GM18907 (cell line): ENCODE measurements at regions not wholly inside any gene's neighbourhood (a gene's known extent, or its start where the extent isn't known, plus 50 kb on each side); places are given as distances from the start of the nearest gene placed in this dataset.

ENCODE experiments used
- ATAC-seq: cut with Tn5 transposase; IDR thresholded peaks from one replicate; pipeline ENCODE4 v1.9.1; 2021; ENCODE audit warnings: mild to moderate bottlenecking, moderate library complexity; ENCODE audit not compliant: unreplicated experiment

- no peak for ATAC-seq
Observed at GRCh38 chr7:131624536-131624935, 68.1 kb upstream of the PODXL start.

DNA sequence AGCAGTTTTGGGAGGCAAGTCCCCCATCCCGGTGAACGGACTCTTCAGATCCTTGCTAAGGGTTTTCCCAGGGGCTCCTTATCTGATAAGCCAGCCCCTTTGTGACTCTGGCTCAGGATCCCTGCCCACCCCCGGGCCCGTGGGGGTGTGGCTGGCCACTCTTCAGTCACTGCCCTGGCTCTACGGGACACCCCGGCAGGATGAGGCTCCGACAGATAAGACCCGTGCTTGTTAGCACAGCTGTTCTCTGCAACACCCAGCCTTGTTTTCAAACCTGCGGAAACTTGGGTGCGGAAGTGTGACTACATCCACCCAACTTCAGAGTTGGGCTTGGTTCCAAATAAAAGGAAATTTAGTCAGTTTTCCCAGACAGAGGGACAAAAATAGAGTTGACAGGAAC is 66.7 kb upstream of the PODXL start:
- no peak for ATAC-seq

- ATAC-seq = no peak
Observed at GRCh38 chr7:131621652-131622051, 65.2 kb upstream of the PODXL start.

DNA sequence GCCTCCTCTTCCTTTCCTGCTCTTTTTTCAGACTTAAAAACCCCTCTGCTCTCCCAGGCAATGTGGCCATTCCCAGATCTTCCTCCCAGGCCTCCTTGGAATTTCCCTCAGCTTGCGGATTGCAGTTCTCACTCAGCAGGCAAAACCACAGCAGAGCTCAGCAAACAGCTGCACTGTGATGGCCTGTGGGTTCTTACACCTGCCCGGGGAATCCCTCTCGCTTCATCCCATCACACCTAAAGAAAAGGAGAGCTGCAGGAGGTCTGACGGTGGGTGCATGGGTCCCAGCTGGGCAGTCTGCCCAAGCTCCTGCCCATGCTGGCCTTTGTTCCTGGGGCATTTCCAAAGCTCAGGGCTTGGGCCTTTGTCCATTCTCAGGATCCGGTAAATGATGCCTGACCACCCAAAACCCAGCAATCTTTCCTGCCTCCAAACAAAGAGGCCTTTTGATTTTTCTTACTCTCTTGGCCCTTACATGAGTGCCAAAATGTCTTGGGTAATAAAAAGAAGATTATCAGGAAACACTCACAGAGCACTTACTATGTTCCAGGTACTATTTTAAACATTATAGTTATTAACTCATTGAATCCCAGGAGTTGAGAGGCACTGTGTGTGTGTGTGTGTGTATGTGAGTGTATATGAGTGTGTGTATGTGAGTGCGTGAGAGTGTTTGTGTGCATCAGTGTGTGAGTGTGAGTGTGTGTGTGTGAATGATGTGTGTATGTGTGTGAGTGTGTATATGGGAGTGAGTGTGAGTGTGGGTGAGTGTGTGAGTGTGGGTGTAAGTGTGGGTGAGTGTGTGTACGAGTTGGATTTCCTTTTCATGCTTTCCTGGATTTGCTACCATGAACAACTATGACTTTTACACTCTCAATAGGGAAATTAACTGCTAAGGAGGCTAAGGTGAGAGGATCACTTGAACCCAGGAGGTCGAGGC is 64.5 kb upstream of the PODXL start:
- ATAC-seq = no peak

DNA sequence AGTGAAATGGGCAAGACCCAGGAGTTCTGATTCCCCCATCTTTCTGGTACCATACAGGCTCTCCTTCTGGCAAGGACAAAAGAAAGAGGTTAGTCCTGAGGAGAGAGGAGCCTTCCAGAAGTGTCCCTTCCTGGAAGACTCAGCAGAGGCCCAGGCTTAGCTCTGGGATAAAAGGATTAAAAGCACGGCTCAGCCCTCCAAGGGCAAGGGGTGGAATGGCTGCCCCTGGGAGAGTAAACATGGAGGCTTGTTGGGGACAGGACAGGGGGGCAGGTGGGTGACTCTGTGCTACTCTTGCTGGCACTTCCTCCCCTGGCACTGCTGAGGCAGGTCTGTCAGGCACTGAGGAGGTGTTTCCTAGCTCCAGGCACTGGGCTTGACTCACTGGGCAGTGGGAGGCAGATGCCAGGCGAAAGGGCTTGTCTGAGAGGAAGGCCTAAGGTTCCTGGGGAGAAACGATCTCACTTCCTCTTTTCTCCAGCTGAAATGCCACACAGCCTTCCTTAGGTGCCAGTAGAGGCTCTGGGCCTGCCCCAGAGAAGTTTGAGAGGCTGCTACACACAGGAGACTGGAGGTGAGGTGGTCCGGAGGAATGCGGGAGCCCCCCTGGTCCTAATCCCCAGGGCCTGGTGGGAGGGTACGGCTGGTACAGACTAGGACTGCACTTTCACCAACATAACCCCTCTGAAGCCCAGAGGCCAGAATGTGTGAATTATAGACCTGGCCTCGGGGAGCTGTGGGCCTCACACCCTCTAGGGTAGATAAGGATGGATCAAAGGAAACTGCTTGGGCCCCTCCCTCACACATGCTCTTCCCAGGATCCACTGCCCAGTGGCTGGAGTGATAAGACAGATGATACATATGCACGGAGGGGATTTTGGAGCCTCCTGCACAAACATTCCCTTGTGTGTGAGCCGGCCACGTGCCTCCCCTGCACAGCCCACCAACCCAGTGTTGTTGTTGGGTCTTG is 63.2 kb upstream of the PODXL start:
- ATAC-seq = no peak

- ATAC-seq = no peak
Observed at GRCh38 chr7:131618391-131618790, 62.0 kb upstream of the PODXL start.

DNA sequence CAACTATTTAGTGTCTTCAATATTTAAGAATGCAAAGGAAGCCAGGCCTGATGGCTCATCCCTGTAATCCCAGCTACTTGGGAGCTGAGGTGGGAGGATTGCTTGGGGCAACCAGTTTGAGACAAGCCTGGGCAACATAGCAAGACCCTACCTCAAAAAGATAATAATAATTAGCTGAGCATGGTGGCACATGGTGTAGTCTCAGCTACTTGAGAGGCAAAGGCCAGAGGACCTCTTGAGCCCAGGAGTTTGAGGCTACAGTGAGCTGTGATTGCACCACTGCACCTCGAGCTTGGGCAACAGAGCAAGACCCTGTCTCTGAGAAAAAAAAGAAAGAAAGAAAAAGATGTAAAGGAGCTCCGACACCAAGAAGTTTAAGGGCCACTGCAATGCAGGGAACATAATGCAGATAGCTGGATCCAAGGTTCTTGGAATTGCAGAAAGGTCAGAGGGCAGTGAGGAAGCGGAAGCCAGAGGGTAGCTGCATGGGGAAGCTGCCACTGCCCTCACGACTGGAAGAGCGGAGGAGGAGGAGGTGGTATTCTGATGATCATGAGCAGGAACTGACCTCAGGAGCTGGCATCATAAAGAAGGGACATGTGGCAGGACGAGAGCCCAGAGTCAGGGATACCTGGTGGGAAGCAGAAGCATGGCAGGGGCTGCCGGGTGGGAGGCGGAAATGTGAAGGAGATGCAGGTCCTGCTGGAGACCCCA is 60.2 kb upstream of the PODXL start:
- no peak for ATAC-seq

DNA sequence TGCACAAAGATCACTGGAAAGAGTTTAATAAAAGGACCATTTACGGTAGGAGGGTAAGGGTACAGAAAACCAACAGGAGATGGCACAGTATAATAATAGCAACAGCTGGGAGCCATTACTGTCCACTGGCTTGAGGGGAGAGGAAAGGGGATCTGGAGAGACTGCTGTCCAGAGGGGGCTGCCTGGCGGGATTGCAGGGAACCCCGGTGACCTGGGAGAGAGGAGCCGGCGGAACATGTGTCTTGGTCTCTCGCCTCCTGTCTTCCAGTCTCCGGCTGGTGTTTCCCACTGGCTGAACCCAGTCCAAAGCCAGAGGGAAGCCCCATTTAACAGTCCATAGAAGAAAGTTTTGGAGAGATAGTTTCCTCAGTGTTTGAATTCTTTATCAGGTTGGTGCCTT is 57.5 kb upstream of the PODXL start:
- no peak for ATAC-seq

GRCh38 chr7:131610007-131610406 is 53.6 kb upstream of the PODXL start:
- ATAC-seq = no peak

DNA sequence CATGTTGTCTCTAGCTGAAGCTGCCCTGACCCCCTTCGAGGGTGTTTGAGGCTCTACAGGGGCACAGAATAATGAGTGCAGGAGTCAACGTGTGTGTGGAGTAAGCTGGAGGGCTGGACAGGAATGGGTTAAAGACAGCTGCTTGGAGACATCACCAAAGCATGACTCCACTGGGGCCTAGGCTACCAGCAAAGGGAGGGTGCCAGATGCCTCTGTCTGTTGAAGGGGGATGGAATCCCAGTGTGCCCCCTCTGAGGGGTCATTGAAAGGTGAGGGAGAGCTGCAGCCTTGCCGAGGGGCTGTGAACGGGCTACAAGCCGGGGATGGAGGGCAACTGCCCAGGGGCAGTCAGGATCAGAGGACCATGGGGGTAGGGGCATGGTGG is 51.7 kb upstream of the PODXL start:
- ATAC-seq = no peak

GRCh38 chr7:131607291-131608115 is 51.1 kb upstream of the PODXL start:
- ATAC-seq = no peak

DNA sequence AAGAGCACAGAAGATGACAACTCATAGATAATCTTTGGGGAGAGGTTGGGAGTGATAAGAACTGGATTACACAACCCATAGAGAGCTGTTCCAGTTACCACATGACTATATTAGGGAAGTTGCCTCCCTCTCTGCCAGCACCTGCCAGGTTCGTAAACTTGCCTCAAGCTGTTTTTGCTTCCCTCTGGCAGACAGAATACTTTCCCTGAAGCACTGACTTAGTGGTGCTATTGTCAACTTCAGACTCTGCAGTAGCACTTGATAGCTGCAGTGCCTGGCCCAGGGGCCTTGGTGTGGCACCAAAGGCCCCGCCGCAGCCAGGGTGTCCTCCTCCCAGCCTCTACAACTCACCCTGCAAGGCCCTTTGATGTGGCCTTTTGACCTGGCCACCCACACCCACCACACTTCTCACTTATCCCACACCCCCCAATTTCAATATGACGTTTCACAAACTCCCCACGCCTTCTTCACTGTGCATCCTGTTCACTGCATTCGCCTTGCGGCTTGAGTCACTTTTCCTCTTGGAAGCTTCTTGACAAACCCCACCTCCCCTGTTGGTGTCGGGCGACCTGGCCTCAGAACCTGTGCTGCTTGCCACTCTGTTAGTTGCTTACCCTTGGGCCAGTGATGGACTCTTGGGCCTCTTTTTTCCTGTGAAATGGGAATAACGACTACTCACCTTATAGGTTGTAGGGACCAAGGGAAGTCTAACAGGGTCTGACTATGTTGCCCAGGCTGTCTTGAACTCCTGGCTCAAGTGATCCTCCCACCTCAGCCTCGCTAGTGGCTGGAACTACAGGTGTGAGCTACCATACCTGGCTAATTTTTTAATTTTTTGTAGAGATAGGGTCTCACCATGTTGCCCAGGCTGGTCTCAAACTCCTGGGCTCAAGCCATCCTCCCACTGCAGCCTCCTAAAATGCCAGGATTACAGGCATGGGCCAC is 50.2 kb upstream of the PODXL start:
- no peak for ATAC-seq
